ENCODE measurements at regions not wholly inside any gene's neighbourhood (a gene's known extent, or its start where the extent isn't known, plus 50 kb on each side); places are given as distances from the start of the nearest gene placed in this dataset.

DNA sequence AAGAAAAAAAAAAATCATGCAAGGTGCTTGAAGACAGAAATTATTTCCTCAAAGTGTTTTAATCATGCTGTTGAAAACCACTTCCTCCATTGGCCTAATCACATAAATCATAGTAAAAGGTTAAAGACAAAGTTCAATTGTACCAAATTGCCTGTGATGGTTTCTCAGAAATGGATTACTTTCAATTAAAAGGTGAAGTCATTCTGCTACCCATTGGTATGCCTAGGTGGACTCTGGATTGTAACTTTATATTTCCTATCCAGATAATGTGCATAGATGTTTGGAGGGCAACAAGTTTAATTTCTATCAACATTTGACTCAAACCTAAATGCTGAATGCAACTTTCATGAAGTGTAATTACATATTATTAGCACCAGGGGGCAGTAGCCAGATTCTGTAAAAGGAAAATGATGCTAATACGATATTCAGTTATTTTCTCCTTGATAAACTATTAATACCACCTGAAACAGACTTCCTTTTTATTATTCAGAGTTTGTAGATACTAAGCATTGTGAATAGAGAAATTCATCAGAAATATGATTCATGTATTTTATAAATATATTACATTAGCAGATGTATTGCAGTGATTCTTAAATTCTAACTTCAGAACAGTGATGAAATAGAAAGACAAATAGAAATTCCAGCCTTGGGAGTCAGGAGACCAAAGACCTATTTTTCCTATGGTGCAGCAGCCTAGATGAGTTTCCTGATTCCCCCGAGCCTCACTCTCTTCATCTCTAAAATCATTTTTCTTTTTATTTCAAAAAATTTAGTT lies 148.2 kb downstream of the CAAP1 start:
- no peaks in the 10 kb centered on the region for H3K36me3 ChIP-seq
- intact Hi-C loops (cut with DNase I; ENCODE audit: low total_unique reads): no loop called here
- H3K4me1 ChIP-seq: no peaks in the 10 kb centered on the region
- H3K27ac ChIP-seq: no peak overlapping the region
- H3K4me3 ChIP-seq: no peak overlapping the region
- TF ChIP-seq POLR2A (IDR thresholded peaks at IDR 0.05): no peak
- TF ChIP-seq, protein P1, sequence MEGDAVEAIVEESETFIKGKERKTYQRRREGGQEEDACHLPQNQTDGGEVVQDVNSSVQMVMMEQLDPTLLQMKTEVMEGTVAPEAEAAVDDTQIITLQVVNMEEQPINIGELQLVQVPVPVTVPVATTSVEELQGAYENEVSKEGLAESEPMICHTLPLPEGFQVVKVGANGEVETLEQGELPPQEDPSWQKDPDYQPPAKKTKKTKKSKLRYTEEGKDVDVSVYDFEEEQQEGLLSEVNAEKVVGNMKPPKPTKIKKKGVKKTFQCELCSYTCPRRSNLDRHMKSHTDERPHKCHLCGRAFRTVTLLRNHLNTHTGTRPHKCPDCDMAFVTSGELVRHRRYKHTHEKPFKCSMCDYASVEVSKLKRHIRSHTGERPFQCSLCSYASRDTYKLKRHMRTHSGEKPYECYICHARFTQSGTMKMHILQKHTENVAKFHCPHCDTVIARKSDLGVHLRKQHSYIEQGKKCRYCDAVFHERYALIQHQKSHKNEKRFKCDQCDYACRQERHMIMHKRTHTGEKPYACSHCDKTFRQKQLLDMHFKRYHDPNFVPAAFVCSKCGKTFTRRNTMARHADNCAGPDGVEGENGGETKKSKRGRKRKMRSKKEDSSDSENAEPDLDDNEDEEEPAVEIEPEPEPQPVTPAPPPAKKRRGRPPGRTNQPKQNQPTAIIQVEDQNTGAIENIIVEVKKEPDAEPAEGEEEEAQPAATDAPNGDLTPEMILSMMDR (IDR thresholded peaks at IDR 0.05): peak; percentile 55 to 63 (median 60)
- no peak for DNase-seq
- no peaks in the 10 kb centered on the region for H3K9me3 ChIP-seq
- H3K27me3 ChIP-seq: no peaks in the 10 kb centered on the region

DNA sequence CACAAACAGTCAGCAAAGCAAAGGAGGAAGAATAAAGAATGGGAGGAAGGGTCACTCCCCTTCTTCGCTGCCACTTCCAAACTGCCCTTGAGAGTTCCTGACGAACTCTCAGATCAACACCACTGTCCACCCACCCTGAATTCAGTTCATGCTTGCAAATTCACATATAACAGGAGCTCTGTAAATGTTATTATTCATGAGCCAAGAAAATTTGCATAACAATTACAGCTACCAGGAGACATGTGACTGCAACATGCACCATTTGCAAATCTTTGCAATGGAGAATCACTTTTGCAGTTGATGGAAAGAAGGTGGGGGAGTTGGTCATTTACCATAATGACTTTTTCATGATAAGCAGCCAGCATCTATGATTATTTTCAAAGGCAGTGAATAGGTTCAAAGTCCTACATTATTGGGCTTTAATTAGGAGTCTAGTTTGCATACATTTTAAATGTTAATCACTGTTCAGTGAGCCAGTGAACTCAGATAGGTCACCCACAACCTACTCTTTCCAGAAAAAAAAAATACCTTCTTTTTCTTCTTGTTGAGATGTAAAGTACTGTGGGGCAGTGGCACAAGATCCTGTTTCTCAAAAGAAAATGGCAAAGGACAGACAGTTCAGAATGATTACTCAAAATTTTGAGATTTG lies 149.7 kb downstream of the CAAP1 start:
- no peaks in the 10 kb centered on the region for H3K4me1 ChIP-seq
- H3K27me3 ChIP-seq: no peaks in the 10 kb centered on the region
- no peaks in the 10 kb centered on the region for H3K9me3 ChIP-seq
- no peak for TF ChIP-seq POLR2A (IDR thresholded peaks at IDR 0.05)
- TF ChIP-seq, protein P1 (IDR thresholded peaks at IDR 0.05): no peak
- no peak for DNase-seq
- no peaks in the 10 kb centered on the region for H3K36me3 ChIP-seq
- no peak overlapping the region for H3K27ac ChIP-seq
- no peak overlapping the region for H3K4me3 ChIP-seq
- intact Hi-C loops (cut with DNase I; ENCODE audit: low total_unique reads): no loop called here

DNA sequence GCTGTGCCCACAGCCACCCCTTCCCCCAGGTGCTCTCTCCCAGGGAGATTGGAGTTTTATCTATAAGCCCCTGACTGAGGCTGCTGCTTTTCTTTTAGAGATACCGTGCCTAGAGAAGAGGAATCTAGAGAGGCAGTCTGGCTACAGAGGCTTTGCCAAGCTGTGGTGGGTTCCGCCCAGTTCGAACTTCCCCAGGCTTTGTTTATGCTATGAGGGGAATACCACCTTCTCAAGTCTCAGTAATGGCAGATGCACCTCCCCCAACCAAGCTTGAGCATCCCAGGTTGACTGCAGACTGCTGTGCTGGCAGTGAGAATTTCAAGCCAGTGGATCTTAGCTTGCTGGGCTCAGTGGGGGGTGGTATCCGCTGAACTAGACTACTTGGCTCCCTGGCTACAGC lies 157.4 kb downstream of the CAAP1 start:
- no peak overlapping the region for H3K27ac ChIP-seq
- intact Hi-C loops (cut with DNase I; ENCODE audit: low total_unique reads): no loop called here
- H3K9me3 ChIP-seq: no peaks in the 10 kb centered on the region
- no peak overlapping the region for H3K4me3 ChIP-seq
- H3K4me1 ChIP-seq: no peaks in the 10 kb centered on the region
- TF ChIP-seq, protein P1 (IDR thresholded peaks at IDR 0.05): no peak
- TF ChIP-seq POLR2A (IDR thresholded peaks at IDR 0.05): no peak
- H3K36me3 ChIP-seq: no peaks in the 10 kb centered on the region
- DNase-seq: no peak
- H3K27me3 ChIP-seq: no peaks in the 10 kb centered on the region

GRCh38 chr9:26729187-26729586 lies 163.4 kb downstream of the CAAP1 start:
- no peaks in the 10 kb centered on the region for H3K27me3 ChIP-seq
- DNase-seq: no peak
- no peak for TF ChIP-seq POLR2A (IDR thresholded peaks at IDR 0.05)
- TF ChIP-seq, protein P1 (IDR thresholded peaks at IDR 0.05): no peak
- no peak overlapping the region for H3K4me3 ChIP-seq
- intact Hi-C loops (cut with DNase I; ENCODE audit: low total_unique reads): no loop called here
- no peak overlapping the region for H3K27ac ChIP-seq
- H3K4me1 ChIP-seq: no peaks in the 10 kb centered on the region
- no peaks in the 10 kb centered on the region for H3K36me3 ChIP-seq
- no peaks in the 10 kb centered on the region for H3K9me3 ChIP-seq

DNA sequence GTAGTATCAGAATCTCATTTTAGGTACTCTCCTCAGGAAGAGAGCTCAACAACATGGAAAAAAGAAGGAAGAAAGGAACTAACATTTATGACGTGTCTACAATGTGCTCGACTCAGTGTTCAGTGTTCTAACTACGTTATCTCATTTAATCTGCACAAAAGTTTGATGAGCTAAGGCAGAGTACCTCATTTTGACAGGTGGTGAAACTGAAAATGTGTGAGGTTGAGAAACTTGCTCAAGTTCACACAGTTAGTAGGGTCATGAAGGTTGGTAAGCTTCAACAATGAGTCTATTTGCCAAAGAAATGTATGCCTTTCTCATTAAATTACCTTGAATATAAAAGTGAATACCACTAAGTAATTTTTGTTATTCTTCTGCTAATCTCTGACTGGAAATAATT lies 165.1 kb downstream of the CAAP1 start:
- no peaks in the 10 kb centered on the region for H3K4me1 ChIP-seq
- H3K36me3 ChIP-seq: no peaks in the 10 kb centered on the region
- no peak overlapping the region for H3K4me3 ChIP-seq
- H3K27me3 ChIP-seq: no peaks in the 10 kb centered on the region
- no peak for DNase-seq
- TF ChIP-seq, protein P1 (IDR thresholded peaks at IDR 0.05): no peak
- TF ChIP-seq POLR2A (IDR thresholded peaks at IDR 0.05): no peak
- intact Hi-C loops (cut with DNase I; ENCODE audit: low total_unique reads): no loop called here
- H3K27ac ChIP-seq: no peak overlapping the region
- H3K9me3 ChIP-seq: no peaks in the 10 kb centered on the region
